Fibroblast of the aortic adventitia (primary cell): ENCODE measurements at regions not wholly inside any gene's neighbourhood (a gene's known extent, or its start where the extent isn't known, plus 50 kb on each side); places are given as distances from the start of the nearest gene placed in this dataset.

ENCODE experiments used
- DNase-seq: peaks from one replicate; pipeline ENCODE4 v3.0.0-alpha.2; 2010; ENCODE audit warnings: low read depth
- H3K4me3 ChIP-seq: 2 replicates; pipeline ENCODE4 v1.5.1; 2011; ENCODE audit warnings: low read depth, mild to moderate bottlenecking, control low read depth, low read length, moderate library complexity
- CTCF ChIP-seq: IDR thresholded peaks from 2 replicates; pipeline ENCODE4 v1.5.1; 2011; ENCODE audit warnings: mild to moderate bottlenecking, low read length, control low read depth, inconsistent platforms; ENCODE audit not compliant: insufficient read depth

GRCh38 chr3:117756563-117756962 lies 1047.0 kb downstream of the TUSC7 start:
- no peak for TF ChIP-seq CTCF
- H3K4me3 ChIP-seq = no peak overlapping the region
- DNase-seq = no peak

GRCh38 chr3:117761703-117762620 lies 1052.4 kb downstream of the TUSC7 start:
- H3K4me3 ChIP-seq = no peak overlapping the region
- DNase-seq = peak; percentile 46
- no peak for TF ChIP-seq CTCF

- H3K4me3 ChIP-seq = no peak overlapping the region
- TF ChIP-seq CTCF = no peak
- no peak for DNase-seq
These were observed 1053.0 kb downstream of the TUSC7 start for GRCh38 chr3:117762621-117763037.

GRCh38 chr3:117763561-117763960 lies 1054.0 kb downstream of the TUSC7 start:
- TF ChIP-seq CTCF = no peak
- no peak for DNase-seq
- no peak overlapping the region for H3K4me3 ChIP-seq

- DNase-seq = no peak
- no peak overlapping the region for H3K4me3 ChIP-seq
- TF ChIP-seq CTCF = no peak
These were observed 1059.0 kb downstream of the TUSC7 start for GRCh38 chr3:117768581-117768980.

GRCh38 chr3:117774130-117774529 lies 1064.6 kb downstream of the TUSC7 start:
- TF ChIP-seq CTCF = no peak
- DNase-seq = no peak
- no peak overlapping the region for H3K4me3 ChIP-seq

- no peak for TF ChIP-seq CTCF
- DNase-seq = no peak
- no peak overlapping the region for H3K4me3 ChIP-seq
These were observed 1076.8 kb downstream of the TUSC7 start for GRCh38 chr3:117786349-117786748.
